SK-N-SH (cell line): ENCODE measurements at regions not wholly inside any gene's neighbourhood (a gene's known extent, or its start where the extent isn't known, plus 50 kb on each side); places are given as distances from the start of the nearest gene placed in this dataset.

Source experiments
- CTCF ChIA-PET: fragments of 300-600, 350-600 bp; formaldehyde crosslinking; extraction: SDS; loops from one replicate; lab custom pipeline; 2021; lab: Yijun Ruan, JAX
- POLR2A ChIA-PET: fragments of 350-600 bp; sonication (Branson Sonifier 250); formaldehyde crosslinking; extraction: SDS; loops from one replicate; lab custom pipeline; 2020; ENCODE audit warnings: antibody characterized with exemption, inconsistent platforms; lab: Yijun Ruan, JAX
- DNase-seq: peaks from one replicate; pipeline ENCODE4 v3.0.0; 2012
- H2AFZ ChIP-seq: fragments of 200-600 bp; sonication (generic); 2 replicates; pipeline ENCODE4 v1.8.1; 2016; ENCODE audit warnings: antibody characterized with exemption, mild to moderate bottlenecking, low read depth
- H3F3A ChIP-seq: fragments of 200-600 bp; sonication (generic); replicated peaks from 2 replicates; pipeline ENCODE3; 2016; ENCODE audit warnings: antibody characterized with exemption, mild to moderate bottlenecking; ENCODE audit not compliant: insufficient read depth
- H3K27ac ChIP-seq, 2 experiments: fragments of 200-500 bp in 1 of 2; fragments of 200-600 bp in 1 of 2; sonication (Bioruptor generic) in 1 of 2; sonication (generic), shearing (Covaris generic) in 1 of 2; 2 replicates each; pipeline versions ENCODE4 v1.5.1 to v1.6.1; 2014 to 2016; ENCODE audit warnings: low read depth in 2 of 2, inconsistent platforms in 1 of 2, low read length in 1 of 2, mild to moderate bottlenecking in 1 of 2, mixed read lengths in 1 of 2
- H3K27me3 ChIP-seq: fragments of 200-600 bp; sonication (generic), shearing (Covaris generic); 2 replicates; pipeline ENCODE4 v1.6.1; 2016; ENCODE audit warnings: mixed run types; ENCODE audit not compliant: insufficient read depth
- H3K36me3 ChIP-seq, 2 experiments: fragments of 200-500 bp in 1 of 2; fragments of 200-600 bp in 1 of 2; sonication (Bioruptor generic) in 1 of 2; sonication (generic) in 1 of 2; replicated peaks in 1 of 2; 2 replicates each; pipeline versions ENCODE3 to v1.5.1; 2014 to 2016; ENCODE audit warnings: low read length in 1 of 2, mild to moderate bottlenecking in 1 of 2; ENCODE audit not compliant: insufficient read depth in 2 of 2, control insufficient read depth in 1 of 2
- H3K4me1 ChIP-seq, 2 experiments: fragments of 200-500 bp in 1 of 2; fragments of 200-600 bp in 1 of 2; sonication (Bioruptor generic) in 1 of 2; sonication (generic), shearing (Covaris generic) in 1 of 2; 2 replicates each; pipeline versions ENCODE4 v1.5.1 to v1.6.1; 2014 to 2016; ENCODE audit warnings: low read depth in 1 of 2, low read length in 1 of 2, mixed run types in 1 of 2; ENCODE audit not compliant: insufficient read depth in 2 of 2, control insufficient read depth in 1 of 2
- H3K4me2 ChIP-seq: fragments of 200-600 bp; sonication (generic), shearing (Covaris generic); 2 replicates; pipeline ENCODE4 v1.6.1; 2017; ENCODE audit warnings: mixed run types
- H3K4me3 ChIP-seq, 2 experiments: fragments of 200-500 bp in 1 of 2; fragments of 200-600 bp in 1 of 2; sonication (Bioruptor generic) in 1 of 2; sonication (generic), shearing (Covaris generic) in 1 of 2; 2 replicates each; pipeline versions ENCODE4 v1.5.1 to v1.8.1; 2014 to 2016; ENCODE audit warnings: low read depth in 2 of 2, inconsistent platforms in 1 of 2, low read length in 1 of 2, mild to moderate bottlenecking in 1 of 2, mixed read lengths in 1 of 2, moderate library complexity in 1 of 2
- H3K79me2 ChIP-seq: fragments of 200-600 bp; sonication (generic); 2 replicates; pipeline ENCODE4 v1.8.1; 2017; ENCODE audit warnings: mild to moderate bottlenecking; ENCODE audit not compliant: insufficient read depth
- H3K9ac ChIP-seq: fragments of 200-600 bp; sonication (generic); 2 replicates; pipeline ENCODE4 v1.6.1; 2017; ENCODE audit warnings: mixed run types
- H3K9me2 ChIP-seq: fragments of 200-600 bp; sonication (generic); 2 replicates; pipeline ENCODE4 v1.6.1; 2017; ENCODE audit warnings: mixed run types
- H3K9me3 ChIP-seq: fragments of 200-600 bp; sonication (generic); 2 replicates; pipeline ENCODE4 v1.6.1; 2017; ENCODE audit warnings: mixed run types, mild to moderate bottlenecking, moderate library complexity
- H4K20me1 ChIP-seq: fragments of 200-600 bp; sonication (generic); 2 replicates; pipeline ENCODE4 v1.6.1; 2017; ENCODE audit warnings: mild to moderate bottlenecking, mixed run types; ENCODE audit not compliant: insufficient read depth
- CHD2 ChIP-seq: fragments of 150-350 bp; IDR thresholded peaks from 2 replicates; pipeline ENCODE4 v1.6.1; 2018; ENCODE audit warnings: low read length; ENCODE audit not compliant: partially characterized antibody
- EP300 ChIP-seq, 2 experiments: IDR thresholded peaks; 2 replicates each; pipeline versions ENCODE4 v1.4.0 to v1.6.1; 2012; ENCODE audit warnings: borderline replicate concordance in 1 of 2, low read depth in 1 of 2, low read length in 1 of 2
- FOSL2 ChIP-seq: IDR thresholded peaks from 2 replicates; pipeline ENCODE4 v1.4.0; 2012; ENCODE audit warnings: low read depth, mild to moderate bottlenecking, moderate library complexity, borderline replicate concordance
- FOXJ3 ChIP-seq: sonication (generic); formaldehyde crosslinking; IDR thresholded peaks from 2 replicates; pipeline ENCODE4 v1.5.1; 2020; ENCODE audit warnings: mild to moderate bottlenecking, missing genetic modification reagents
- MXI1 ChIP-seq: IDR thresholded peaks from 2 replicates; pipeline ENCODE4 v1.6.1; 2012; ENCODE audit warnings: mild to moderate bottlenecking, low read depth, low read length, improper control_type of control experiment
- NRF1 ChIP-seq: IDR thresholded peaks from 2 replicates; pipeline ENCODE4 v1.6.1; 2012; ENCODE audit warnings: low read depth, mild to moderate bottlenecking, low read length
- RFX5 ChIP-seq: IDR thresholded peaks from 2 replicates; pipeline ENCODE4 v1.6.1; 2012; ENCODE audit warnings: mild to moderate bottlenecking, improper control_type of control experiment, low read length
- TCF12 ChIP-seq: IDR thresholded peaks from 2 replicates; pipeline ENCODE4 v1.4.0; 2012
- whole genome bisulfite sequencing: methylation state at CpG from one replicate; pipeline ENCODE4 v1.1.6; 2017; ENCODE audit warnings: low lambda C conversion rate; 5-methylcytosine and 5-hydroxymethylcytosine counted together
- TF ChIP-seq, protein P1 (sequence below): IDR thresholded peaks from 2 replicates; pipeline ENCODE4 v1.6.1; 2012; ENCODE audit warnings: mild to moderate bottlenecking, low read depth, low read length, moderate library complexity
- TF ChIP-seq, protein P2 (sequence below): fragments of 200-600 bp; sonication (generic); IDR thresholded peaks from 2 replicates; pipeline ENCODE4 v1.6.1; 2017; ENCODE audit warnings: antibody characterized with exemption, mild to moderate bottlenecking, moderate library complexity
- TF ChIP-seq, protein P3 (sequence below): IDR thresholded peaks from 2 replicates; pipeline ENCODE4; 2012

DNA sequence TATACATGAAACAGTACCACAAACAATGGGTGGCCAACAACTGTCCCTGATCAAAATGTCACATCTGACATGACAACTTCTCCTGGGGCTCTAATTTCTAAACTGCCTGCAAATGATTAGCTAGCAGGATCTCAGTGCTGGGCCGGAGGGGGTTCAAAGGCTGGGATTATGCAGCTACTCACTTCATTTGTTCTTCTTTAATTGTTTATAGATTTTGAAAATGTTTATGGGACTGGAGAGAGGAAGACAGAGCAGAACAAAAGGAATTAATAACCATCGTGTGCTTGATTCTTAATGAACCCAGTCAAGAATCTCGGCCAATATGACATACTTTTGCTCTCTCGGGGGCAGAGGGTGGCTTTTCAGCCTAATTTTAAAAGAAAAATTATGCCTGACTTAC is 313.6 kb downstream of the NSG2 start:
- TF ChIP-seq, protein P1, sequence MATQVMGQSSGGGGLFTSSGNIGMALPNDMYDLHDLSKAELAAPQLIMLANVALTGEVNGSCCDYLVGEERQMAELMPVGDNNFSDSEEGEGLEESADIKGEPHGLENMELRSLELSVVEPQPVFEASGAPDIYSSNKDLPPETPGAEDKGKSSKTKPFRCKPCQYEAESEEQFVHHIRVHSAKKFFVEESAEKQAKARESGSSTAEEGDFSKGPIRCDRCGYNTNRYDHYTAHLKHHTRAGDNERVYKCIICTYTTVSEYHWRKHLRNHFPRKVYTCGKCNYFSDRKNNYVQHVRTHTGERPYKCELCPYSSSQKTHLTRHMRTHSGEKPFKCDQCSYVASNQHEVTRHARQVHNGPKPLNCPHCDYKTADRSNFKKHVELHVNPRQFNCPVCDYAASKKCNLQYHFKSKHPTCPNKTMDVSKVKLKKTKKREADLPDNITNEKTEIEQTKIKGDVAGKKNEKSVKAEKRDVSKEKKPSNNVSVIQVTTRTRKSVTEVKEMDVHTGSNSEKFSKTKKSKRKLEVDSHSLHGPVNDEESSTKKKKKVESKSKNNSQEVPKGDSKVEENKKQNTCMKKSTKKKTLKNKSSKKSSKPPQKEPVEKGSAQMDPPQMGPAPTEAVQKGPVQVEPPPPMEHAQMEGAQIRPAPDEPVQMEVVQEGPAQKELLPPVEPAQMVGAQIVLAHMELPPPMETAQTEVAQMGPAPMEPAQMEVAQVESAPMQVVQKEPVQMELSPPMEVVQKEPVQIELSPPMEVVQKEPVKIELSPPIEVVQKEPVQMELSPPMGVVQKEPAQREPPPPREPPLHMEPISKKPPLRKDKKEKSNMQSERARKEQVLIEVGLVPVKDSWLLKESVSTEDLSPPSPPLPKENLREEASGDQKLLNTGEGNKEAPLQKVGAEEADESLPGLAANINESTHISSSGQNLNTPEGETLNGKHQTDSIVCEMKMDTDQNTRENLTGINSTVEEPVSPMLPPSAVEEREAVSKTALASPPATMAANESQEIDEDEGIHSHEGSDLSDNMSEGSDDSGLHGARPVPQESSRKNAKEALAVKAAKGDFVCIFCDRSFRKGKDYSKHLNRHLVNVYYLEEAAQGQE: no peak
- TF ChIP-seq, protein P2, sequence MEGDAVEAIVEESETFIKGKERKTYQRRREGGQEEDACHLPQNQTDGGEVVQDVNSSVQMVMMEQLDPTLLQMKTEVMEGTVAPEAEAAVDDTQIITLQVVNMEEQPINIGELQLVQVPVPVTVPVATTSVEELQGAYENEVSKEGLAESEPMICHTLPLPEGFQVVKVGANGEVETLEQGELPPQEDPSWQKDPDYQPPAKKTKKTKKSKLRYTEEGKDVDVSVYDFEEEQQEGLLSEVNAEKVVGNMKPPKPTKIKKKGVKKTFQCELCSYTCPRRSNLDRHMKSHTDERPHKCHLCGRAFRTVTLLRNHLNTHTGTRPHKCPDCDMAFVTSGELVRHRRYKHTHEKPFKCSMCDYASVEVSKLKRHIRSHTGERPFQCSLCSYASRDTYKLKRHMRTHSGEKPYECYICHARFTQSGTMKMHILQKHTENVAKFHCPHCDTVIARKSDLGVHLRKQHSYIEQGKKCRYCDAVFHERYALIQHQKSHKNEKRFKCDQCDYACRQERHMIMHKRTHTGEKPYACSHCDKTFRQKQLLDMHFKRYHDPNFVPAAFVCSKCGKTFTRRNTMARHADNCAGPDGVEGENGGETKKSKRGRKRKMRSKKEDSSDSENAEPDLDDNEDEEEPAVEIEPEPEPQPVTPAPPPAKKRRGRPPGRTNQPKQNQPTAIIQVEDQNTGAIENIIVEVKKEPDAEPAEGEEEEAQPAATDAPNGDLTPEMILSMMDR: no peak
- no peak for TF ChIP-seq MXI1
- TF ChIP-seq RFX5: no peak
- no peak for TF ChIP-seq NRF1
- TF ChIP-seq EP300 (IDR thresholded peaks at IDR 0.05; ENCODE audit: borderline replicate concordance in 1 of 2, low read depth in 1 of 2, low read length in 1 of 2): no peak
- TF ChIP-seq CHD2: no peak
- TF ChIP-seq TCF12: no peak
- TF ChIP-seq FOXJ3 (CRISPR knock-in tag): no peak
- TF ChIP-seq, protein P3, sequence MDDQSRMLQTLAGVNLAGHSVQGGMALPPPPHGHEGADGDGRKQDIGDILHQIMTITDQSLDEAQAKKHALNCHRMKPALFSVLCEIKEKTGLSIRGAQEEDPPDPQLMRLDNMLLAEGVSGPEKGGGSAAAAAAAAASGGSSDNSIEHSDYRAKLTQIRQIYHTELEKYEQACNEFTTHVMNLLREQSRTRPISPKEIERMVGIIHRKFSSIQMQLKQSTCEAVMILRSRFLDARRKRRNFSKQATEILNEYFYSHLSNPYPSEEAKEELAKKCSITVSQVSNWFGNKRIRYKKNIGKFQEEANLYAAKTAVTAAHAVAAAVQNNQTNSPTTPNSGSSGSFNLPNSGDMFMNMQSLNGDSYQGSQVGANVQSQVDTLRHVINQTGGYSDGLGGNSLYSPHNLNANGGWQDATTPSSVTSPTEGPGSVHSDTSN: no peak
- no peak for TF ChIP-seq FOSL2
- peaks cover 6 to 7% of the 10 kb centered on the region in 2 experiments; a peak in 3 of 4 replicates for H3K4me1 ChIP-seq
- no peak overlapping the region for H3K9ac ChIP-seq
- H3K9me2 ChIP-seq: no peaks in the 10 kb centered on the region
- H3K9me3 ChIP-seq: no peaks in the 10 kb centered on the region
- no peaks in the 10 kb centered on the region for H4K20me1 ChIP-seq
- no peaks in the 10 kb centered on the region for H3K79me2 ChIP-seq
- H3F3A ChIP-seq: peaks cover 14% of the 10 kb centered on the region
- no peak for DNase-seq
- no peaks in the 10 kb centered on the region for H3K27me3 ChIP-seq
- H3K36me3 ChIP-seq: no peaks in the 10 kb centered on the region
- H3K27ac ChIP-seq: peak overlapping the region in 1 of 2 experiments; percentile 50; a peak in 2 of 4 replicates
- H3K4me2 ChIP-seq: no peak overlapping the region
- POLR2A ChIA-PET: interaction anchor here (0.7 kb wide), 1 partner anchor 262 kb away, joined by 3 read pairs; no protein-coding TSS in a partner anchor
- H2AFZ ChIP-seq: no peak overlapping the region
- H3K4me3 ChIP-seq: no peak overlapping the region
- 74% methylated on average over 4 of the region's 4 CpGs for WGBS
- CTCF ChIA-PET: interaction anchor here (0.6 to 2.9 kb wide), 7 partner anchors 9 to 679 kb away, joined by 3 to 9 read pairs (median 3); no protein-coding TSS in a partner anchor
